AG08396 (cell line): ENCODE measurements at regions not wholly inside any gene's neighbourhood (a gene's known extent, or its start where the extent isn't known, plus 50 kb on each side); places are given as distances from the start of the nearest gene placed in this dataset.
"Not testable (repeated sequence)": the region's sequence is repeated elsewhere in the genome, so short reads cannot be mapped to it uniquely, and the experiment has no call there.

Source experiments
- DNase-seq: peaks from one replicate; pipeline ENCODE4 v3.0.0; 2012; ENCODE audit warnings: low spot score, mixed read lengths

DNA sequence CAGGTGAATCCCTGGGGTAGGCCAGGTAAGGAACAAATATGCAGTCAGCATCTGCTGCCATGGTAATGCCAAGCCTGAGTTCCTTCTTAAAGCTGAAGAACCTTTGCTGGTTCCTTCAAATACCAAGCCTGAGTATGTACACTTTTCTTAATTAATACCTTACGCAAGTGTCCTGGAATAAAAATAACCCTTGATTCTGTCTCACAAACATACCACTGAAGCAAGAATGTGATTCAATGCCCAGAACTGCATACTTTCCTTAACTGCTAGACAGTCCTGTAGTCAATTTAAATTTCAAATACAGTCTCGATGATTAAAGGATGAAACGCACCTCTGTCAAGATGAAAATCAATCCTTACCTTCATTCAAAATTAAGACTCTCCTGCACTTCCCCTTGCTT, 634.0 kb upstream of the CHRM3 start:
- DNase-seq, result no peak

DNA sequence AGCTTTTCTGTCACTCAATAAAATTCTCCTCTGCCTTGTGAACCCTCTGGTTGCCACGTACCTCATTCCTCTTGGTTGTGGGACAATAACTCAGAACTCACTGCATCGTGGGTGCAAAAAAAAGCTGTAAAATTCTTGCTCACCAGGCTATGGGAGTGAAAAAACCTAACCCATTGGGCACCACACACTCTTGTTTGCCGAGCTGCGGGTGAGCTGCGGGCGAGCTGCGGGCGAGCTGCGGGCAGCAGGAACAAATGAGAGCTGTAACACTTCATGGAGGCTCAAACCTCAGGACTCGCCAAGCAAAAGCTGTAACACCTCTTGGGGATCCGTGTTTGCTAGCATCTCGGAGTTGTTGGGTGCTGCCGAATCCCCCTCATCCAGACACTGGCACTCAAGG, 641.3 kb upstream of the CHRM3 start:
- no peak for DNase-seq

- no peak for DNase-seq
These were observed 647.5 kb upstream of the CHRM3 start for GRCh38 chr1:238738892-238739291.

GRCh38 chr1:238727670-238728069, 658.7 kb upstream of the CHRM3 start:
- DNase-seq, result no peak

DNA sequence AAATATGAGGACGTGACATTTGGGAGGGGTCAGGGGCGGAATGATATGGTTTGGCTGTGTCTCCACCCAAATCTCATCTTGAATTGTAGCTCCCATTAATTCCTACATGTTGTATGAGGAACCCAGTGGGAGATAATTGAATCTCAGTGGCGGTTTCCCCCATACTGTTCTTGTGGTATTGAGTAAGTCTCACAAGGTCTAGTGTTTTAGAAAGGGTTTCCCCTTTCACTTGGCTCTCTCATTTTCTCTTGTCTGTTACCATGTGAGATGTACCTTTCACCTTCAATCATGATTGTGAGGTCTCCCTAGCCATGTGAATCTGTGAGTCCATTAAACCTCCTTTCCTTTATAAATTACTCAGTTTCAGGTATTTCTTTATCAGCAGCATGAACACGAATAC, 663.6 kb upstream of the CHRM3 start:
- DNase-seq, result no peak

DNA sequence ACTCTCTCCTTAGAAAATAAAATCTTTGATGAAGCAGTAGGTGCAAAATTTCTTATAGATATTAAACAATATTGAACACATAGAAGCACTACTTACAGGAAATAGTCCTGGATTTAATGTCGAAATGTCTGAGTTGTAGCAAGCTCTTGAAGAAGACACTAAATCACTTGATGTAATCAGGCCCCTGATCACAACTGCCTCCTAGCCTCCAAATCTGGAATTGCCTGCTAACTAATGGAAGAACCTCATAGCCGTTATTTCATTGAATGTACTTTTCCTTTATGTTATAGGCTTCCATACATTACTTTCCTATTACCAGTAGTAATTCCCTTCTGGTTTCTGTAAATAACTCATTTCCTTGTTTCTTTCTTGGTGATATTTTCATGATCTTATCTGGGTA, 675.7 kb upstream of the CHRM3 start:
- no peak for DNase-seq

DNA sequence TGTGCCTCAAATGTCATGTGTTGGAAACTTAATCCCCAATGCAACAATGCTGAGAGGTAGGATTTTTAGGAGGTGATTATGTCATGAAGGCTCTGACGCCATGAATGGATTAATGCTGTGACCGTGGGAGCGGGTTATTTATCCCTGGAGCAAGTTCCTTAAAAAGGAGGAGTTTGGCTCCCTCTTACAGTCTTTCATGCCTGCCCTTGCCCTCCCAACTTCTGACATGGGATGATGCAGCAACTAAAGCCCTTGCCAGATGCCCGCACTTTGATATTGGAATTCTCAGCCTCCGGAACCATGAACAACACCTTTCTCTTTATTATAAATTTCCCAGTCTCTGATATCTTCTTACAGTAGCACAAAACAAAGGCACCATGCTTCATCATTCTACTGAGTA, 685.3 kb upstream of the CHRM3 start:
- DNase-seq, result no peak

DNA sequence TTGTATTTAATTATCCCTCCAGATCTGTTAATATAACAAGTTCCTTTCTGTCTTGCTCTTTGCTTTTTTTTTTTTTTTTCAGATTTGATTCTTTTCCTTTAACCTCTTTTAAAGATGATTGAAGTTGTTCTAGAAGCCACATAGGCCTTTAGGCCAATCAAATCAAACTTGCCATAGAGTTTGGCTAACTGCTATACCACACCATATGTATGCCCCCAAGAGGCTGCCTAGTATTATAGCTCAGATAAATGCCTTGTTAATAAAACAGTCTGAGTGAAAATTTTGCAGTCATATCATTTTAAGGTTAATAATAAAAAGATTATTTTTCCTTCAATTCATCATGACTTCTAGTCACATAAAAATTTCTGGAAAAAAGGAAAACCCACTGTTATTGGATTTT, 696.0 kb upstream of the CHRM3 start:
- no peak for DNase-seq

- DNase-seq, result not testable (repeated sequence)
These were observed 701.8 kb upstream of the CHRM3 start for GRCh38 chr1:238684576-238684975.

DNA sequence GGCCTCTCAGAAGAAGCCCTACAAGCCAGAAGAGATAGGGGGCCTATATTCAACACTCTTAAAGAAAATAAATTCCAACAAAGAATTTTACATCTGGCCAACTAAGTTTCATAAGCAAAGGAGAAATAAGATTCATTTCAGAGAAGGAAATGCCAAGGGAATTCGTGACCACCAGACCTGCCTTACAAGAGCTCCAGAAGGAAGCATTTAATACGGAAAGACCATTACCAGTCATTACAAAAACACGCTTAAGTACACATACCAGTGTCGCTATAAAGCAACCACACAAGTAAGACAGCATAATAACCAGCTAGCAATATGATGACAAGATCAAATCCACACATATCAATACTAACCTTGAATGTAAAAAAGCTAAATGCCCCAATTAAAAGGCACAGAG, 704.9 kb upstream of the CHRM3 start:
- no peak for DNase-seq

DNA sequence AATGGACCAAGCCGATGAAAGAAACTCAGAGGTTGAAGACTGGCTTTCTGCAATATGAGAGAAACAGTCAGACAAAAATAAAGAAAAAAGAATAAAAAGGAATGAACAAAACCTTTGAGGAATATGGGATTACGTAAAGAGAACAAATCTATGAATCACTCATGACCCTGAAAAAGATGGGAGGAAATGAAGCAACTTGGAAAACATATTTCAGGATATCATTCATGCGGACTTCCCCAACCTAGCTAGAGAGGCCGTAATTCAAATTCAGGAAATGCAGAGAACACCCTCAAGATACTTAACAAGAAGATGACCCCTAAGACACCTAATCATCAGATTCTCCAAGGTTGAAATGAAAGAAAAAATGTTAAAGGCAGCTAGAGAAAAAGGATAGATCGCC, 705.3 kb upstream of the CHRM3 start:
- no peak for DNase-seq

- DNase-seq, result no peak
These were observed 708.8 kb upstream of the CHRM3 start for GRCh38 chr1:238677567-238677966.

GRCh38 chr1:238675221-238675620, 711.1 kb upstream of the CHRM3 start:
- no peak for DNase-seq

GRCh38 chr1:238674316-238674715, 712.1 kb upstream of the CHRM3 start:
- no peak for DNase-seq

- DNase-seq, result no peak
These were observed 712.8 kb upstream of the CHRM3 start for GRCh38 chr1:238673561-238673960.

DNA sequence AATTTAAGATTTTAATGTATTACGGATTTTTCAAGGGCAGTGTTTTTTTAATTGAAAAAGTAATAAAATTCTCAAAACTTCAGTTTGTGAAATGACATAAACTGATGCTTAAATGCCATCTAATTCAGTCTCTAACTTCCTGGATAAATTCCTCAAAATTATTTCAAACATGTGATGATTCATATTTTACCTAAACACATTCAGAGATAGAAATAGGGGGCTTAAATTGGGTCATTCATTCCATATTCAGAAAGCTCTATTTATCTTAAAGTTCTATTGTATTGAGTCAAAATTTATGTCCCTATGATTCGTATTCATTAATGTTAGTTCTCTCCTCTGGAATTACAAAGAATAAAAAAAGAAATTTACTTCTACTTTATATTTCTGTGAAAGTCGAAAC, 713.6 kb upstream of the CHRM3 start:
- DNase-seq, result no peak

DNA sequence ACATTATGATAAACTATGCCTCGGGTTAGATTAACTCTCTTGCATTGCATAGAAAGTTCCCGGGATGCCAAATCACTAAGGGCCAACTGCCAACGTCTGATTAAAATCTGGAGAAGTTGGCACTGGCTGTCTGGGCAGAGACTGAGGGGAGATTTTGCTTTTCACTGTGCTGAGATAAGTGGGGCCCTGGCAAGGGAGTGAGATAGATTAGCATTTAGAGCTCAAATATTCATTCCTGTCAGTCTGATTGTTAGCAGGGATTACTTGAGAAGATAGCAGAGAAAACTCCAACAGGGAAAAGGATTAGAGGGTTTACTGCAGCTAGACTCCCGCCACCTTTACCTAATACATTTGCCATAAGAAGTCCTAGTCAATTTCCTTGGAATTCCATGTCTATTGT, 714.1 kb upstream of the CHRM3 start:
- DNase-seq, result no peak

- DNase-seq, result no peak
These were observed 722.2 kb upstream of the CHRM3 start for GRCh38 chr1:238664139-238664538.

- no peak for DNase-seq
These were observed 725.5 kb upstream of the CHRM3 start for GRCh38 chr1:238660849-238661248.

GRCh38 chr1:238658763-238659162, 727.6 kb upstream of the CHRM3 start:
- no peak for DNase-seq

GRCh38 chr1:238653693-238654321, 732.6 kb upstream of the CHRM3 start:
- no peak for DNase-seq

GRCh38 chr1:238652346-238652968, 733.9 kb upstream of the CHRM3 start:
- no peak for DNase-seq

DNA sequence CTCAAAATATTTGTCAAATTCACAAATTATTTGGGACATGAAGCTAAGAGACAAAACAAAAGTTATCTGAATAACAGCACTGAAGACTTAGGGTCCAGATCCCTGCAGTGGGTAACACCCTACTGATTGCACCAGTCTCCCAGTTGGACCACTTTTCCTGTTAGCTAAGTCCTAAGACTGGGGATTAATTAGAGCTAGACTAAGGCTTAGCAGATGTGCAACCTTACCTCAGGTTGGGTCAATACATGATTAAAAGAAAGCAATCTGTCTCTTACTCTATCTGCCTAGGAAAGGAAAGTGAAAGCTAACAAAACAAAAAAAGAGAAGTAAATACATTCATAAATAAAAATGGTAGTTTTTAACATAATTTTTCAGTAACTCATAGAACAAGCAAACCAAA, 737.2 kb upstream of the CHRM3 start:
- no peak for DNase-seq

GRCh38 chr1:238648751-238649150, 737.6 kb upstream of the CHRM3 start:
- DNase-seq, result no peak
